CD4-positive, alpha-beta memory T cell (primary cell): ENCODE measurements at regions not wholly inside any gene's neighbourhood (a gene's known extent, or its start where the extent isn't known, plus 50 kb on each side); places are given as distances from the start of the nearest gene placed in this dataset.

ENCODE experiments used
- CTCF ChIA-PET: fragments of 350-600 bp; sonication (Branson Sonifier 250); formaldehyde crosslinking; loops from one replicate; lab custom pipeline; 2021; ENCODE audit warnings: inconsistent platforms; ENCODE audit not compliant: partially characterized antibody; lab: Charles Lee
- POLR2A ChIA-PET: fragments of 350-600 bp; sonication (Branson Sonifier 250); formaldehyde crosslinking; loops from one replicate; lab custom pipeline; 2021; ENCODE audit not compliant: partially characterized antibody; lab: Charles Lee
- DNase-seq, 5 donors: peaks; one replicate each; pipeline versions ENCODE4 v3.0.0 to v3.0.0-alpha.2; 2020 to 2022; ENCODE audit warnings: mixed read lengths in 1 of 5
- H3K27ac ChIP-seq: one replicate; pipeline ENCODE4 v1.7.0; 2013; ENCODE audit warnings: low read depth, low read length
- H3K27me3 ChIP-seq: 2 replicates; pipeline ENCODE4 v1.7.0; 2013; ENCODE audit warnings: mild to moderate bottlenecking, low read length, moderate library complexity; ENCODE audit not compliant: insufficient read depth
- H3K36me3 ChIP-seq: 2 replicates; pipeline ENCODE4 v1.7.0; 2013; ENCODE audit warnings: mild to moderate bottlenecking, low read length, moderate library complexity; ENCODE audit not compliant: insufficient read depth
- H3K4me1 ChIP-seq: 2 replicates; pipeline ENCODE4 v1.7.0; 2013; ENCODE audit warnings: mild to moderate bottlenecking, low read length, moderate library complexity; ENCODE audit not compliant: insufficient read depth
- H3K4me3 ChIP-seq, 2 donors: one replicate each; pipeline ENCODE4 v1.7.0; 2013; ENCODE audit warnings: low read length in 2 of 2, mild to moderate bottlenecking in 1 of 2
- H3K9me3 ChIP-seq, 2 donors: one replicate each; pipeline ENCODE4 v1.7.0; 2013; ENCODE audit warnings: low read length in 2 of 2, control low read depth in 1 of 2; ENCODE audit not compliant: control insufficient read depth in 1 of 2
- H3K27ac Mint-ChIP-seq, 7 donors: one replicate each; pipeline ENCODE4 v1.8.0; 2020 to 2021; ENCODE audit warnings: mixed read lengths in 7 of 7, mild to moderate bottlenecking in 6 of 7, inconsistent platforms in 3 of 7, moderate library complexity in 3 of 7
- H3K27me3 Mint-ChIP-seq, 2 donors: one replicate each; pipeline ENCODE4 v1.8.0; 2020 to 2021; ENCODE audit warnings: mixed read lengths in 2 of 2
- H3K36me3 Mint-ChIP-seq, 2 donors: one replicate each; pipeline ENCODE4 v1.8.0; 2020 to 2021; ENCODE audit warnings: mixed read lengths in 2 of 2, inconsistent platforms in 1 of 2, mild to moderate bottlenecking in 1 of 2
- H3K4me1 Mint-ChIP-seq, 4 donors: one replicate each; pipeline ENCODE4 v1.8.0; 2020 to 2021; ENCODE audit warnings: mixed read lengths in 4 of 4, mild to moderate bottlenecking in 1 of 4
- H3K4me3 Mint-ChIP-seq, 8 donors: one replicate each; pipeline ENCODE4 v1.8.0; 2020 to 2021; ENCODE audit warnings: mixed read lengths in 8 of 8, mild to moderate bottlenecking in 7 of 8, moderate library complexity in 6 of 8, inconsistent platforms in 3 of 8
- H3K9me3 Mint-ChIP-seq, 8 donors: one replicate each; pipeline ENCODE4 v1.8.0; 2020 to 2021; ENCODE audit warnings: mixed read lengths in 8 of 8, mild to moderate bottlenecking in 5 of 8, inconsistent platforms in 3 of 8, moderate library complexity in 1 of 8
- intact Hi-C: fragments of 100-400 bp; cut with micrococcal nuclease; formaldehyde crosslinking; loops from one replicate; pipeline ENCODE4 v1.15.1; 2023

GRCh38 chr3:59299561-59299960 is 249.7 kb upstream of the CFAP20DC start:
- intact Hi-C loops: no loop called here
- H3K4me1 Mint-ChIP-seq: peaks cover 0 to 2% (median 0%) of the 10 kb centered on the region in 4 donors
- Histone ChIP-seq H3K9me3 (no peaks in the 10 kb centered on the region), H3K27ac (no peak overlapping the region), H3K4me1 (no peaks in the 10 kb centered on the region), H3K36me3 (no peaks in the 10 kb centered on the region), H3K27me3 (no peaks in the 10 kb centered on the region), H3K4me3 (no peak overlapping the region)
- DNase-seq: no peak
- no peak overlapping the region for H3K27ac Mint-ChIP-seq
- H3K27me3 Mint-ChIP-seq: no peaks in the 10 kb centered on the region
- POLR2A ChIA-PET: no interaction called here
- H3K9me3 Mint-ChIP-seq: peaks cover 0 to 22% (median 5%) of the 10 kb centered on the region in 8 donors
- H3K36me3 Mint-ChIP-seq: peaks cover 2 to 5% of the 10 kb centered on the region in 2 donors
- CTCF ChIA-PET: no interaction called here
- H3K4me3 Mint-ChIP-seq: no peak overlapping the region

DNA sequence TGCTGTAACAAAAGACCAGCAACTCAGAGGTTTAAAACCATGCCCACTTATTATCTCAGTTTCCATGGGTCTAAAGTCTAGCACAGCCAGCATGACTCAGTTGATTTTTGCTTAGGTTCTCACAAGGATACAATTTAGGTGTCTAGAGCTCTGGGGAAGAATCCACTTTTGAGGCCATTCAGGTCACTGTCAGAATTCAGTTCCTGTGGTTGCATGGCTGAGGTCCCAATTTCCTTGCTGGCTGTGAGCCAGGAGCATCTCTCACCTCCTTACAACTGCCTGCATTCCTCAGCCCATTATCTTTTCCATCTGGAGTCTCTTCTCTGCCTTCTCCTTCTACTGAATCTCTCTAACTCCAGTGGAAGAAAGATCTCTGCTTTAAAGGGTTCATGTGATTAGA is 240.5 kb upstream of the CFAP20DC start:
- H3K27ac Mint-ChIP-seq: no peak overlapping the region
- Histone ChIP-seq H3K9me3 (no peaks in the 10 kb centered on the region), H3K4me1 (no peaks in the 10 kb centered on the region), H3K4me3 (no peak overlapping the region), H3K27ac (no peak overlapping the region), H3K36me3 (no peaks in the 10 kb centered on the region), H3K27me3 (no peaks in the 10 kb centered on the region)
- peaks cover 1 to 13% of the 10 kb centered on the region in 2 donors for H3K36me3 Mint-ChIP-seq
- DNase-seq: no peak
- peaks cover 0 to 9% (median 3%) of the 10 kb centered on the region in 4 donors for H3K4me1 Mint-ChIP-seq
- peaks cover 3 to 24% (median 18%) of the 10 kb centered on the region in 8 donors for H3K9me3 Mint-ChIP-seq
- H3K27me3 Mint-ChIP-seq: peaks cover 0 to 2% of the 10 kb centered on the region in 2 donors
- ChIA-PET CTCF (no interaction called here), POLR2A (interaction anchor here (0.6 kb wide), 1 partner anchor 212 kb away, joined by 3 read pairs; no protein-coding TSS in a partner anchor)
- H3K4me3 Mint-ChIP-seq: no peak overlapping the region
- intact Hi-C loops: no loop called here

GRCh38 chr3:59289831-59290230 is 240.0 kb upstream of the CFAP20DC start:
- H3K36me3 ChIP-seq: no peaks in the 10 kb centered on the region
- no peak overlapping the region for H3K27ac ChIP-seq
- ChIA-PET CTCF (no interaction called here), POLR2A (no interaction called here)
- DNase-seq: no peak
- H3K27me3 ChIP-seq: no peaks in the 10 kb centered on the region
- Mint-ChIP-seq H3K4me3 (no peak overlapping the region), H3K4me1 (peaks cover 0 to 9% (median 3%) of the 10 kb centered on the region in 4 donors), H3K27ac (no peak overlapping the region), H3K9me3 (peaks cover 3 to 20% (median 16%) of the 10 kb centered on the region in 8 donors), H3K27me3 (peaks cover 0 to 2% of the 10 kb centered on the region in 2 donors), H3K36me3 (peaks cover 1 to 10% of the 10 kb centered on the region in 2 donors)
- no peaks in the 10 kb centered on the region for H3K9me3 ChIP-seq
- intact Hi-C loops: no loop called here
- no peaks in the 10 kb centered on the region for H3K4me1 ChIP-seq
- no peak overlapping the region for H3K4me3 ChIP-seq

GRCh38 chr3:59288951-59289350 is 239.1 kb upstream of the CFAP20DC start:
- Mint-ChIP-seq H3K4me3 (no peak overlapping the region), H3K27ac (no peak overlapping the region), H3K9me3 (peaks cover 3 to 14% (median 11%) of the 10 kb centered on the region in 8 donors), H3K36me3 (peaks cover 0 to 10% of the 10 kb centered on the region in 2 donors), H3K4me1 (peaks cover 0 to 9% (median 3%) of the 10 kb centered on the region in 4 donors), H3K27me3 (no peaks in the 10 kb centered on the region)
- Histone ChIP-seq H3K27me3 (no peaks in the 10 kb centered on the region), H3K27ac (no peak overlapping the region), H3K4me1 (no peaks in the 10 kb centered on the region), H3K4me3 (no peak overlapping the region), H3K36me3 (no peaks in the 10 kb centered on the region), H3K9me3 (no peaks in the 10 kb centered on the region)
- intact Hi-C loops: no loop called here
- CTCF ChIA-PET: no interaction called here
- POLR2A ChIA-PET: no interaction called here
- DNase-seq: no peak

DNA sequence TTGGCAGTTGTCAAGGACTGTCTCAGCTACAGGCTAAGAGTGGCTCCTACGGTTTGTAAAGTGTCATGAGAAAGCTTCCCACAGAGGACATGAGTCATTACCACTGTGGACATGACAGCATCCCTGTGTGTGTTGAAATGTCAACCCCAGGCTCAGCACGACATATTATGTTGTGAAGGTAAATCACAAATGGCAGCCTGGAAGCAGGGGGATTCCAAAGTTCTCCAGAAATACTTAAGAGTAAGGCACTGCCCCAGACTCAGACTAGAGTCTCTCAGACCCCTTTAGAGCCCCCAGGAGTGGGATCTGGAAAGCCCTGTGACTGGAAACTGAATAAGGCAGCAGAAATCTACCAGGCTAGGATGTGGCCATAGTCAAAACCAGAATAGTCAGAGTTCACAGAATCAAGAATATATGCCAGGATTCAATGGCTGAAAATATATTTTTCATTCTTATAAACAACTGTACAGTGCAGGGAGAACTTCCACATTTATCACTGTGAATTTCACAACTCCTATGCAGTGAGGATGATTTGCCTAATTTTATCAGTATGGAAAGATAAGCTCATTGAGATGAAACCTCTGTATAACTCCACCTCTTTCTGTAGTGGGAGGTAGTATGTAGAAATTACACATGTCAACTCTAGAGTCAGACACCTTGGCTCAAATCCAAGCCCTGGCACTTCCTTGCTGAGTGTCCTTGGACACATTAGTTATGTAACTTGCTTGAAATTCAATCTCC is 237.1 kb upstream of the CFAP20DC start:
- H3K4me1 Mint-ChIP-seq: peaks cover 0 to 9% (median 3%) of the 10 kb centered on the region in 4 donors
- intact Hi-C loops: no loop called here
- H3K27ac Mint-ChIP-seq: no peak overlapping the region
- CTCF ChIA-PET: no interaction called here
- no peaks in the 10 kb centered on the region for H3K9me3 ChIP-seq
- no peaks in the 10 kb centered on the region for H3K36me3 ChIP-seq
- no peaks in the 10 kb centered on the region for H3K36me3 Mint-ChIP-seq
- H3K4me3 ChIP-seq: no peak overlapping the region
- H3K4me3 Mint-ChIP-seq: no peak overlapping the region
- H3K27ac ChIP-seq: no peak overlapping the region
- H3K27me3 Mint-ChIP-seq: no peaks in the 10 kb centered on the region
- H3K9me3 Mint-ChIP-seq: no peaks in the 10 kb centered on the region
- POLR2A ChIA-PET: no interaction called here
- no peaks in the 10 kb centered on the region for H3K4me1 ChIP-seq
- H3K27me3 ChIP-seq: no peaks in the 10 kb centered on the region
- no peak for DNase-seq

DNA sequence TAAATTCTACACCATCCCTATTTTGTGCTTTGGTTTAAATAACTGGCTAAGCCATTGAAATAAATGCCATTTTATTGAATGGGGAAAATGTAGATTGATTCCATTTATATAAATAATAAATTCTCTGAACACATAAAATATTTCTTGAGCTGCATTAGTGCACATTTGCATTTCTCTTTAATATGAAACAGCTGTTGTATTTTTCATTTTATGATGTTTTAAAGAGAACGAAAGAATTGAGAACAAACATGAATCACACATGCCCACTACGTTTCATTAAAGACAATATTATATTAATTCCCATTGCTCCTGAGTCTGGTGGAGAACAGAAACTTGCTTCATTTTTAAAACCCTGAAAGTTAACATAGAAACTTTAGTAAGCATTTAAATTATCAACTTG is 235.7 kb upstream of the CFAP20DC start:
- Mint-ChIP-seq H3K9me3 (no peaks in the 10 kb centered on the region), H3K4me3 (no peak overlapping the region), H3K27ac (no peak overlapping the region), H3K4me1 (peaks cover 0 to 6% (median 1%) of the 10 kb centered on the region in 4 donors), H3K27me3 (no peaks in the 10 kb centered on the region), H3K36me3 (no peaks in the 10 kb centered on the region)
- intact Hi-C loops: no loop called here
- H3K27me3 ChIP-seq: no peaks in the 10 kb centered on the region
- no peaks in the 10 kb centered on the region for H3K4me1 ChIP-seq
- POLR2A ChIA-PET: no interaction called here
- CTCF ChIA-PET: no interaction called here
- no peak for DNase-seq
- H3K36me3 ChIP-seq: no peaks in the 10 kb centered on the region
- no peak overlapping the region for H3K27ac ChIP-seq
- H3K9me3 ChIP-seq: no peaks in the 10 kb centered on the region
- no peak overlapping the region for H3K4me3 ChIP-seq

- CTCF ChIA-PET: no interaction called here
- H3K4me3 Mint-ChIP-seq: no peak overlapping the region
Observed at GRCh38 chr3:59284926-59285325, 235.1 kb upstream of the CFAP20DC start.

More at GRCh38 chr3:59284926-59285325, 235.1 kb upstream of the CFAP20DC start:
- H3K36me3 Mint-ChIP-seq: no peaks in the 10 kb centered on the region
- H3K4me1 ChIP-seq: no peaks in the 10 kb centered on the region
- no peaks in the 10 kb centered on the region for H3K27me3 ChIP-seq
- H3K4me1 Mint-ChIP-seq: no peaks in the 10 kb centered on the region
- H3K27ac Mint-ChIP-seq: no peak overlapping the region
- no peak overlapping the region for H3K27ac ChIP-seq
- no peaks in the 10 kb centered on the region for H3K9me3 Mint-ChIP-seq
- DNase-seq: no peak
- intact Hi-C loops: no loop called here
- POLR2A ChIA-PET: no interaction called here
- H3K27me3 Mint-ChIP-seq: no peaks in the 10 kb centered on the region
- no peak overlapping the region for H3K4me3 ChIP-seq
- no peaks in the 10 kb centered on the region for H3K9me3 ChIP-seq
- H3K36me3 ChIP-seq: no peaks in the 10 kb centered on the region
